Right kidney (tissue), 1 donor: ENCODE measurements at regions not wholly inside any gene's neighbourhood (a gene's known extent, or its start where the extent isn't known, plus 50 kb on each side); places are given as distances from the start of the nearest gene placed in this dataset.

Experiments used
- DNase-seq: peaks from one replicate; pipeline ENCODE4 v3.0.0-alpha.2; 2016

GRCh38 chr9:84393266-84393950 is 52.9 kb upstream of the SLC28A3 start:
- DNase-seq, result no peak

DNA sequence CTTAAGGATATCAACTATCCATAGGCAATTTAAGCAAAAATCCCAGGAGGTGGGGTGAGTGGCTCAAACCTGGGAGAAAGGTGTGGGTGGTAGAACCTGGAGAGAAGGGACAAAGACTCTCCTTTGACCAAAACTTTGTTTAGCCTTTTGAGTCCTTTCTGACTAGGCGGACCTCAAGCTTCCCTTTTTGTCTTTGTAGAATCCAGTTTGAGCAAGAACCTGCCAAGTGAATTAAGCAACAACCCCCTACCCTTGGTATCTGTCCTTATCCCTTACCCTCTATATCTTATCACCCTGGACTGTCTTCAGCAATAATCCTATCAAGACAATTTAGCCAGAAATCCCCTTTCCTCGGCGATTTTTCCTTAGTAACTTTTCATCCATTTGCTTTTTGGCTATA is 53.5 kb upstream of the SLC28A3 start:
- DNase-seq, result no peak

- DNase-seq, result peak; percentile 76
Measured at GRCh38 chr9:84397151-84397728, 56.7 kb upstream of the SLC28A3 start.

- no peak for DNase-seq
Measured at GRCh38 chr9:84397822-84398221, 57.3 kb upstream of the SLC28A3 start.

DNA sequence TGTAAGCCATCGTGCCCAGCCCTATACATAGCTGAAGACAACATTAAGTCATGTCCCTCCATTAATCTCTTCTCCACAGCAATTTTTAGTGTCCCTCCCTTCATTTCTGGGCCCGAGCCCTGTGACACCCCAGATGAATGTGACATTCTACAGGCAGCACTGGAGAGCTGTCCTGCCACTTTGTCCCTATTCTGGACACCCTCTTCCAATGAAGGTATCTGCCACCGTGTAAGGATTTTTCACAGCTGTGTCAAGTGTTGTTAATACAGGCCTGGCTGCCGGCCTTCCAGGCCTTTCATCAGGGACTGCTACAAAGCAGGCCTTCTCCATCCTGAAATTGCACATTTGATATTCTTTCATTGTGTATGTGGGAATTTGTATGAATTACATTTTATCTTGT is 62.0 kb upstream of the SLC28A3 start:
- DNase-seq, result no peak

DNA sequence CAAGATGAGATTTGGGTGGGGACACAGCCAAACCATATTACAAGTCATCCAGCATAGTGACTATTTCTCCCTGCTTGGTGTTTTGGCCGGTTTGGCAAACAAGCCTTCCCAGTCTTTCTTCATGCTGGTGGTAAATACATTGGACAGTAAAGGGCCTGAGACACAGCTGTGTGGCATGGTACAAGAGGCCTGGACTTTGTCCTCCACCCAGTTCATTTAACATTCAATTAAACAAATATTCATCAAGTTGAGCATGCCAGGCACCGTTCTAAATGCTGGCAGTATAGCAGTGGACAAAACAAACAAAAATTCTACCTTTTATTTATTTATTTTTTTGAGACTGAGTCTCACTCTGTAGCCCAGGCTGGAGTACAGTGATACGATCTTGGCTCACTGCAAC is 62.7 kb upstream of the SLC28A3 start:
- DNase-seq, result no peak

DNA sequence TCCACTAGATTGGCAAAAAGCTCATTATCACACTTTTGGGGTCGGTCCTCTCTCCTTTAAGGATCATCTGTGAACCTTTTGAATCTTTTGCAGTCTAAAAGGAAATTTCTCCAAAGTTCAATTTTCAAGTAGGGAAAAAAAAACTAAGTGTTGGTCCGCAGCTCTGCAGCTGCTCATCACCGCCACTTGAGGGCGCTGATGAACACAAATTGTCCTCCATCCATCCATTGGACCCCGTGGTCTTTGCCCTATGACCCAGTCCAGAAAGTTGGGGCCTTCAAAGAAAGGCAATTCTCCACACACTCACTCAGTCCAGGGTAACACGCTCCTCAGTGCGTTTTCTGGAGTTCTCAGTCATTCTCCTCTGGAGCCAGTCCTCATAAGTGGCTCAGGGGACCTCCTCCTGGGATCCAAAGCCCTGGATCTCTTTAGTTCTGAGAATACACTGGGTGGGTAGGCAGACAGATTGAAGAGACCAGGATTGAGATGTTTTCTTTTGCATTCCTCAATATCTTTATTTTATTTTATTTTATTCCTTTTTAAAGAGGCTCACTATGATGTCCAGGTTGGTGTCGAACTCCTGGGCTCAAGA is 63.6 kb upstream of the SLC28A3 start:
- peak; percentile 22 for DNase-seq

DNA sequence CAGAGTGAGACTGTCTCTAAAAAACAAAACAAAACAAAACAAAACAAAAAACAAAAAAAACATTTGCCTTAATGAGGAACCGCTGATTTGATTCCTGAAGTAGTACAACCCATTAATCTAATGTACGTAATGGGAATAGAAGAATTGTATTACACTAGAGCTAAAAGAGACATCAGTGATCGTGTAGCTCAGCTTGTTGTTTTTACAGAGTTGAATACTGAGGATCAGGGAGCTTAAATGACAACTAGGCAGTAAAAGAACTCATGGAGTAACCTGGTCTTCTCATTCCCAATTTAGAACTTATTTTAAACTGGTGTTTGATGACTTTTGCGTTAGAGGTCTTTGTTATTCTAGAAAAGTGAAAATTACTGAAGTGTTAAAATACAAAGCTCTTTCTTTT is 65.1 kb upstream of the SLC28A3 start:
- DNase-seq, result no peak

DNA sequence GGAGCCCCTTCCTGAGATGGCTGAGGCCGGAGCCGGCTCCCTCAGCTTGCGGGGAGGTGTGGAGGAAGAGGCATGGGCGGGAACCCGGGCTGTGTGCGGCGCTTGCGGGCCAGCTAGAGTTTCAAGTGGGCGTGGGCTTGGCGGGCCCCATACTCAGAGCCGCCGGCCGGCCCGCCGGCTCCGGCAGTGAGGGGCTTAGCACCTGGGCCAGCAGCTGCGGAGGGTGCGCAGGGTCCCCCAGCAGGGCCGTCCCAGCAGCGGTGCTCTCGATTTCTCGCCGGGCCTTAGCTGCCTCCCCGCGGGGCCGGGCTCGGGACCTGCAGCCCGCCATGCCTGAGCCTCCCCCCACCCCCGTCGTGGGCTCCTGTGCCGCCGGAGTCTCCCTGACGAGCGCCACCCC is 67.9 kb upstream of the SLC28A3 start:
- no peak for DNase-seq

DNA sequence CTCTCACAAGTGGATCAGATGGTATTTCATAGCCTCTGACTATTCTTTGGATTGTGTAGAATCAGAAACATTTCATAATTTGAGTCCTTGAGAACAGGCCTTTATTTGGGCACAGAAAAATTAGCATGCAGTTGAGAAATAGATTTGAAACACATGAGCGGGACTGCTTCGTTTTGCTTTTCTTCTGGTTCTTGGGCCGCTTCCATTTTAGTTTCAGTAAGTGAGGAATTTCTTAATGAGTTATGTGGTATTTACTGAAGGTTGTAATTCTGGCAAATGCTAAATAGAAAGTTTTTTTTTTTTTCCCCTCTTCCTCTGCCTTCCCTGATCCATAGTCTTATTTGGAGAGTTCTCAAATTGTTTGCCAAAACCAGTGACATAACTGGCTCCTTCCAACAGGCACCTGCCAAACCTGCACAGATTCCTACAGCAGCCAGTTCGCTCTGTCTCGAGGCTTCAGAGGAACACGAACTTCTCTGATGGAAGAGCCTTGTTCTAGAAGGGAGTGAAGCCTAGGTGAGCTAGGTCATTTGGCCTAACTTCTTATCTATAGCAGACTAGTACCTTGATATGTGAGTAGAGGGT is 71.2 kb upstream of the SLC28A3 start:
- no peak for DNase-seq

DNA sequence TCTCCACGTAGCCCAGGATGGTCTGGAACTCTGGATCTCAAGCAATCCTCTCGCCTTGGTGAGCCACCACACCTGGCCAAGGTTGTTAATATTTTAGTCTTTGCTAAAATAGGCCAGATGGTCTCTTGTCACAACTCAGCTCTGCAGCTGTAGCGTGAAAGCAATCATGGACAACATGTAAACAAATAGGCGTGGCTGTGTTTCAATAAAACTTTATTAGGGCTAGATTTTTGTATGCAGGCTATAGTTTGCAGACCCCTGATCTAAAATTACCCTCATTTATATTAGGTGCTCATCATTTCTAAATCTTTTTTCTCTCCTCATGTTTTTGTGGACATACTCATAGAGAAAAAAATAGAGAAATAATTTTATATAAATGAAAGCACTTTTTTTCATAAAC is 72.1 kb upstream of the SLC28A3 start:
- DNase-seq, result no peak

DNA sequence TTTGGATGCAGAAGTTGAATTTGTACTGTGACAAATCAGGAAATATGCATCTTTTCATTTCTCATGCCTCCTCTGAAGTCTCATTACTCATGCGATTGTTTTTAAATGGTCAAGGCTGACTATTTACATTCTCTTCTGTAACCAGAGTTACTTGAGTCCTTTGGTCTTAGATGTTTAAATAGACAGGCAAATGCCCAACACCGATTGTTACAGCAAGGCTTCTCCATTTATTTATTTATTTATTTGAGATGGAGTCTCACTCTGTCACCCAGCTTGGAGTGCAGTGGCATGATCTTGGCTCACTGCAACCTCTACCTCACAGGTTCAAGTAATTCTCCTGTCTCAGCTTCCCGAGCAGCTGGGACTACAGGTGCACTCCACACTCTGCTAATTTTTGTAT is 72.7 kb upstream of the SLC28A3 start:
- no peak for DNase-seq

GRCh38 chr9:84419031-84419602 is 78.6 kb upstream of the SLC28A3 start:
- DNase-seq, result no peak

GRCh38 chr9:84424931-84425330 is 84.4 kb upstream of the SLC28A3 start:
- DNase-seq, result no peak

GRCh38 chr9:84432746-84433145 is 92.2 kb upstream of the SLC28A3 start:
- no peak for DNase-seq

DNA sequence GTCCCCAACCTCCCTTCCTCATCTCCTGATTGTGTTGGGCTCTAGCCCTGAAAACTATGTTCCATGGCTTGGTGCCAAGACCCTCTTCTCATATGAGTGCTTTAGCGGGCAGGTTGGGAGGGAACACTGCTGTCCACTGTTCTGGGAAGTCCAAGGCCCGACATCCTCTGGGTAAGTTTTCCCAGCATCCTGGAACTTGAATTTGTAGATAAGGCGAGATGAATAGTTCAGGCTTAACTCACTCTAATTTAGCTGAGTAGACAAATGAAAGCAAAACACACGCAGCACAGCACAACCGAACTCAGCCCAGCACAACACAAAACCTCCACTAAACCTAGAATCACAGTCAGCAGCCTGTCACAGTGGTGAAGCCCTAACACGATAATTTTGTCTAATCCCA is 95.3 kb upstream of the SLC28A3 start:
- DNase-seq, result no peak

DNA sequence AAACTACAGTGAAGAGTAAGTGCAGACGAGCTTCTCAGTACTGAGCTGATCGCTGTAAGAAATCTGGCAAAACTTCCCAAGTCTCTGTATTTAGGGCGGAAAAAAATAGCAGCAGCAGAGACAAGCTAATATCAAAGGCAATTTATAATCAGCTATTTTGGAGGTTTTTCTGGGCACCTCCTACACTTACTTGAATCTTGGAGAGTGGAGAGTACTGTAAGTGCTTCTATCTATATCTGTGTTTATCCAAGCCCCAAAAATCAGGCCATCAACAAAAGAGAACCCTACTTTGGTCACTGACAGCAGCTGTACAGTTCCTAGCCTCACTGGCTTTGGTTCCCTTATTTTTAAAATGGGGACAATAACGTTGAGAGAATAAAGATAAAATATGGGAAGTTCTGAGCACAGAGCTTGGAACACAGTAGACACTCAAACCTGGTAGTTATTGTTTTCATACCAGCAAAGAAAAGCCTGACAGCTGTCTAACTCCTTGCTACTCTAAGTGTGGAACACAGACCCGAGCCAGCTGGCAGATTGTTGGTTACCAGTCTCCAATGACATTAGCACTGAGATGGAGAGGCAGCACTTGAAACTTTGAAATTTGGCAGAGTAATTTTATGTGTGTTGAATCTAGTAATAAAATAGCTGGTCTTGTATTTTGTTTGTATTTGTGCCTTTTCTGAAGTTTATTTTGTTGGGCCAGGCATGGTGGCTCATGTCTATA is 96.0 kb upstream of the SLC28A3 start:
- DNase-seq, result no peak

DNA sequence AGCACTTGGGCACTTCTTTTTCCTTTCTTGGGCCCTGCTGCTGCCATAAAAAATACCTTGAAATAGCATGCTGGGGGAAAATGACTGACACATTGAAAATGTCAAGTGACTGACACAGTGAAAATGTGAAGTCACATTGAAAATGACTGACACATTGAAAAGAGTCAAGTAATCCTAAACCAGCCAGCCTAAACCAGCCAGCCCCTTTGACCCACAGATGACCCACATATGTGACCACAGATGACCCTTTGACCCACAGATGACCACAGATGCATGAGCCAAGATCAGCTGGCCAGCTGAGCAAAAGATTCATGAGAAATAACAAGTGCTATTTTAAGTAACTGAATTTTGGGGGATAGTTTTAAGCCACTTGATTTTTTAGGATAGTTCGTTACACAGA is 97.8 kb upstream of the SLC28A3 start:
- DNase-seq, result no peak

DNA sequence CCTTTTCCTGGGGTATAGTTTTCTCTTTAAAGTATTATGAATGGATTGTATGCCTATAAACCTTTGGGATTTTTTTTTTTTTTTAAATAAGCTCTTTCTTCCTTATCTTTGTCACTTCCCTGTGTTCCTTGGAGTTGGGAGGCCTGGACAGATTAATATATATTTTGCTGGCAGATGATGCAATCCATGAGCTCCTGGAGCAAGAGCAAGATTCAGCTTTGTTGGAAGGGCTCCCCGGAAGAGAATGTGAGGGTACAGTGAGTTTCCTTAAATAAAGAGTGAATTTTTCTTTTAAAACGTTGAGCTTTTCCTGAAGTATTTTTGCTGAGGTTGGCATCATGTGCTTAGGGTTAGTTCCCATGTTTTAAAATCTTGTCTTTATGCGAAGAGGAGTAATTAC is 98.7 kb upstream of the SLC28A3 start:
- DNase-seq, result no peak

GRCh38 chr9:84442712-84443111 is 102.2 kb upstream of the SLC28A3 start:
- no peak for DNase-seq

GRCh38 chr9:84445737-84446136 is 105.2 kb upstream of the SLC28A3 start:
- no peak for DNase-seq

- DNase-seq, result no peak
Measured at GRCh38 chr9:84447305-84447704, 106.7 kb upstream of the SLC28A3 start.

- no peak for DNase-seq
Measured at GRCh38 chr9:84450029-84450428, 109.5 kb upstream of the SLC28A3 start.
